Astrocyte (in vitro differentiated cells and primary cell): ENCODE measurements at regions not wholly inside any gene's neighbourhood (a gene's known extent, or its start where the extent isn't known, plus 50 kb on each side); places are given as distances from the start of the nearest gene placed in this dataset.

Experiments
- CTCF ChIP-seq: IDR thresholded peaks from 2 replicates; pipeline ENCODE4 v1.5.1; 2011; ENCODE audit warnings: low read depth, mild to moderate bottlenecking, inconsistent platforms, low read length, moderate library complexity; ENCODE audit not compliant: insufficient read depth
- EZH2 ChIP-seq: IDR thresholded peaks from 2 replicates; pipeline ENCODE4 v1.6.1; 2012; ENCODE audit warnings: mild to moderate bottlenecking, low read length, inconsistent platforms; ENCODE audit not compliant: insufficient read depth

GRCh38 chr12:116331876-116332275 is 54.4 kb upstream of the MED13L start:
- TF ChIP-seq EZH2, result no peak
- no peak for TF ChIP-seq CTCF
